HEK293 (cell line): ENCODE measurements at regions not wholly inside any gene's neighbourhood (a gene's known extent, or its start where the extent isn't known, plus 50 kb on each side); places are given as distances from the start of the nearest gene placed in this dataset.

Experiments used
- CTCF ChIA-PET: fragments of 350-600 bp; formaldehyde crosslinking; extraction: SDS; loops from one replicate; lab custom pipeline; 2021; ENCODE audit warnings: antibody characterized with exemption; lab: Yijun Ruan, JAX
- POLR2A ChIA-PET: fragments of 300-600 bp; formaldehyde crosslinking; extraction: SDS; loops from one replicate; lab custom pipeline; 2020; ENCODE audit warnings: antibody characterized with exemption, inconsistent platforms; lab: Yijun Ruan, JAX
- H3K27ac ChIP-seq: fragments of 200-500 bp; sonication (Bioruptor generic); 2 replicates; pipeline ENCODE4 v1.5.1; 2014; ENCODE audit warnings: low read depth, low read length, control low read depth, inconsistent platforms; ENCODE audit errors: extremely low read depth
- H3K36me3 ChIP-seq, 2 experiments: fragments of 200-500 bp in 1 of 2; sonication (Bioruptor generic) in 1 of 2; 1 replicate in 1 of 2; 2 replicates in 1 of 2; pipeline ENCODE4 v1.5.1; 2014 to 2017; ENCODE audit warnings: inconsistent platforms in 2 of 2, low read length in 2 of 2; ENCODE audit not compliant: control insufficient read depth in 2 of 2, insufficient read depth in 1 of 2
- H3K4me1 ChIP-seq: fragments of 200-500 bp; sonication (Bioruptor generic); 2 replicates; pipeline ENCODE4 v1.5.1; 2014; ENCODE audit warnings: mild to moderate bottlenecking, low read length, inconsistent platforms; ENCODE audit not compliant: control insufficient read depth, insufficient read depth
- H3K4me3 ChIP-seq: 2 replicates; pipeline ENCODE4 v1.5.1; 2011; ENCODE audit warnings: low read depth, mild to moderate bottlenecking, control low read depth, low read length, moderate library complexity
- H3K9me3 ChIP-seq: fragments of 200-500 bp; sonication (Bioruptor generic); 2 replicates; pipeline ENCODE4 v1.5.1; 2014; ENCODE audit warnings: low read depth, low read length, inconsistent platforms; ENCODE audit not compliant: control insufficient read depth, insufficient read depth
- ATF2 ChIP-seq: fragments of 450-650 bp; formaldehyde crosslinking; IDR thresholded peaks from 2 replicates; pipeline ENCODE4 v1.5.1; 2016; ENCODE audit warnings: missing biosample characterization, missing genetic modification characterization, low read depth
- KLF1 ChIP-seq: fragments of 450-650 bp; formaldehyde crosslinking; IDR thresholded peaks from 2 replicates; pipeline ENCODE4 v1.5.1; 2016; ENCODE audit warnings: missing biosample characterization, missing genetic modification characterization
- PBX3 ChIP-seq: sonication (generic); formaldehyde crosslinking; IDR thresholded peaks from 2 replicates; pipeline ENCODE4 v1.8.1; 2022; ENCODE audit warnings: mild to moderate bottlenecking, moderate library complexity, missing genetic modification reagents
- PRDM2 ChIP-seq: fragments of 450-650 bp; formaldehyde crosslinking; IDR thresholded peaks from 2 replicates; pipeline ENCODE4 v1.5.1; 2016; ENCODE audit warnings: missing biosample characterization, missing genetic modification characterization, borderline replicate concordance
- SETDB1 ChIP-seq: IDR thresholded peaks from one replicate; pipeline ENCODE4 v1.6.1; 2017; ENCODE audit warnings: mild to moderate bottlenecking, low read length, moderate library complexity, mixed read lengths; ENCODE audit not compliant: insufficient read length
- SP2 ChIP-seq: fragments of 450-650 bp; formaldehyde crosslinking; IDR thresholded peaks from 2 replicates; pipeline ENCODE4 v1.5.1; 2016; ENCODE audit warnings: missing biosample characterization, missing genetic modification characterization
- ZBTB21 ChIP-seq: fragments of 450-650 bp; formaldehyde crosslinking; IDR thresholded peaks from 2 replicates; pipeline ENCODE4 v1.5.1; 2017; ENCODE audit warnings: missing biosample characterization, missing genetic modification characterization
- ZNF24 ChIP-seq: fragments of 450-650 bp; formaldehyde crosslinking; IDR thresholded peaks from 2 replicates; pipeline ENCODE4 v1.5.1; 2016; ENCODE audit warnings: missing biosample characterization, missing genetic modification characterization
- ZNF366 ChIP-seq: fragments of 450-650 bp; formaldehyde crosslinking; conservative IDR thresholded peaks from 2 replicates; pipeline ENCODE4 v1.5.1; 2016; ENCODE audit warnings: missing biosample characterization, missing genetic modification characterization
- ZNF404 ChIP-seq: fragments of 450-650 bp; formaldehyde crosslinking; IDR thresholded peaks from 2 replicates; pipeline ENCODE4 v1.5.1; 2017; ENCODE audit warnings: missing biosample characterization, missing genetic modification characterization
- ZNF530 ChIP-seq: fragments of 450-650 bp; formaldehyde crosslinking; IDR thresholded peaks from 2 replicates; pipeline ENCODE4 v1.5.1; 2016; ENCODE audit warnings: low read depth, missing biosample characterization, missing genetic modification characterization
- ZNF544 ChIP-seq: fragments of 450-650 bp; formaldehyde crosslinking; IDR thresholded peaks from 2 replicates; pipeline ENCODE4 v1.5.0; 2017; ENCODE audit warnings: missing biosample characterization, missing genetic modification characterization
- ZNF621 ChIP-seq: fragments of 450-650 bp; formaldehyde crosslinking; IDR thresholded peaks from 2 replicates; pipeline ENCODE4 v1.5.1; 2017; ENCODE audit warnings: missing biosample characterization, missing genetic modification characterization
- ZNF626 ChIP-seq: fragments of 450-650 bp; sonication (Bioruptor Pico); formaldehyde crosslinking; IDR thresholded peaks from 2 replicates; pipeline ENCODE4 v1.5.1; 2018; ENCODE audit warnings: missing biosample characterization, missing genetic modification characterization, inconsistent platforms
- ZNF664 ChIP-seq: fragments of 450-650 bp; formaldehyde crosslinking; IDR thresholded peaks from 2 replicates; pipeline ENCODE4 v1.5.1; 2016; ENCODE audit warnings: missing biosample characterization, missing genetic modification characterization
- ZNF707 ChIP-seq: fragments of 450-650 bp; formaldehyde crosslinking; IDR thresholded peaks from 2 replicates; pipeline ENCODE4 v1.5.1; 2016; ENCODE audit warnings: missing biosample characterization, missing genetic modification characterization
- ZNF768 ChIP-seq: fragments of 450-650 bp; formaldehyde crosslinking; IDR thresholded peaks from 2 replicates; pipeline ENCODE4 v1.5.1; 2018; ENCODE audit warnings: missing biosample characterization, mild to moderate bottlenecking, missing genetic modification characterization

GRCh38 chr1:65658122-65658521 lies 134.6 kb upstream of the PDE4B start:
- ChIA-PET CTCF (interaction anchor here (0.6 kb wide), 1 partner anchor 1063 kb away, joined by 3 read pairs; no protein-coding TSS in a partner anchor), POLR2A (no interaction called here)
- Histone ChIP-seq H3K9me3 (no peaks in the 10 kb centered on the region), H3K36me3 (no peaks in the 10 kb centered on the region), H3K4me1 (no peaks in the 10 kb centered on the region), H3K27ac (no peak overlapping the region), H3K4me3 (no peak overlapping the region)
- TF ChIP-seq SP2 (tag by site-specific recombination) (no peak), ZNF664 (tag by site-specific recombination) (no peak), ZNF626 (tag by site-specific recombination) (no peak), KLF1 (tag by site-specific recombination) (no peak), ZNF366 (tag by site-specific recombination) (no peak), ZNF24 (no peak)

GRCh38 chr1:65668368-65668767 lies 124.3 kb upstream of the PDE4B start:
- Histone ChIP-seq H3K9me3 (no peaks in the 10 kb centered on the region; the same call in 1 of the 2 replicates), H3K27ac (no peak overlapping the region), H3K4me3 (no peak overlapping the region), H3K36me3 (no peaks in the 10 kb centered on the region), H3K4me1 (no peaks in the 10 kb centered on the region)
- ChIA-PET CTCF (interaction anchor here (0.7 kb wide), 1 partner anchor 177 kb away, joined by 3 read pairs; no protein-coding TSS in a partner anchor), POLR2A (no interaction called here)
- TF ChIP-seq ZNF768 (tag by site-specific recombination) (no peak), ZNF664 (tag by site-specific recombination) (no peak), SETDB1 (no peak), ZNF544 (tag by site-specific recombination) (no peak), ZNF404 (no peak), ZNF707 (tag by site-specific recombination) (no peak), PBX3 (CRISPR knock-in tag) (no peak), PRDM2 (tag by site-specific recombination) (no peak), ZNF530 (tag by site-specific recombination) (no peak), ZNF621 (tag by site-specific recombination) (no peak)

GRCh38 chr1:65670518-65670917 lies 122.2 kb upstream of the PDE4B start:
- no peak overlapping the region for H3K4me3 ChIP-seq
- ChIA-PET POLR2A (no interaction called here), CTCF (interaction anchor here (0.7 kb wide), 2 partner anchors 460 to 877 kb away, joined by 3 to 4 read pairs; no protein-coding TSS in a partner anchor)
- no peaks in the 10 kb centered on the region for H3K36me3 ChIP-seq
- H3K27ac ChIP-seq, result no peak overlapping the region
- TF ChIP-seq ATF2 (tag by site-specific recombination) (peak; percentile 77), ZBTB21 (no peak)
- H3K9me3 ChIP-seq, result no peaks in the 10 kb centered on the region; the same call in 1 of the 2 replicates
- no peaks in the 10 kb centered on the region for H3K4me1 ChIP-seq
